CD4-positive, alpha-beta T cell treated with Interleukin-6 at 100 ng/mL for 8 hours (primary cell): ENCODE measurements at regions not wholly inside any gene's neighbourhood (a gene's known extent, or its start where the extent isn't known, plus 50 kb on each side); places are given as distances from the start of the nearest gene placed in this dataset.
"Not testable (repeated sequence)": the region's sequence is repeated elsewhere in the genome, so short reads cannot be mapped to it uniquely, and the experiment has no call there.

Source experiments
- DNase-seq: peaks from one replicate; pipeline ENCODE4 v3.0.0-alpha.2; 2020; ENCODE audit warnings: mixed read lengths, low spot score

DNA sequence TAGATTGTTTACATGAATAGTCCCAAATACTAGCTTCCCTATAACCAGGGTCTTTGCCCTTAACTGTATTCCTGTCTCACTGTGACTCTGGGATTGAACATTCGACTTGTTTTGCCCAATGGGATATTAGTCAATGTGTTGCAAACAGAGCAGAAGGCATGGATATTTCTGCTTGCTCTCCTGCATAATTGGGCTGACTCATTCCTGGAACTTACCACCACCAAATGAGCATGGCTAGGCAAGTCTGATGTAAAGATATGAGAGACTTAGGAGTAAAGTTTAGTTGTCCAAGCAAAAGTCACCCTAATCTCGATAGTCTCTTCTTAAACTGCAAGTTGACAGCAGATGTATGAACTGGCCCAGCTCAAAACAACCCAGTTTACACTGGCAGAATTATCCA, 273.5 kb upstream of the CCNG1 start:
- DNase-seq = no peak

DNA sequence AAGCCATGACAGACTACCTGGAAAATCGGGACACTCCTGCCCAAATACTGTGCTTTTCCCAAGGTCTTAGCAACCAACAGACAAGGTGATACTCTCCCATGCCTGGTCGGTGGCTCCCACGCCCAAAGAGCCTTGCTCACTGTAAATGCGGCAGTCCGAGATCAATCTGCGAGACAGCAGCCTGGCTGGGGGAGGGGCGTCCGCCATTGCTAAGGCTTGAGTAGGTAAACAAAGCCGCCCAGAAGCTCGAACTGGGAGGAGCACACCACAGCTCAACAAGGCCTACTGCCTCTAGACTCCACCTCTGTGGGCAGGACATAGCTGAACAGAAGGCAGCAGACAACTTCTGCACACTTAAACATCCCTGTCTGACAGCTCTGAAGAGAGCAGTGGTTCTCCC, 272.1 kb upstream of the CCNG1 start:
- DNase-seq = no peak

DNA sequence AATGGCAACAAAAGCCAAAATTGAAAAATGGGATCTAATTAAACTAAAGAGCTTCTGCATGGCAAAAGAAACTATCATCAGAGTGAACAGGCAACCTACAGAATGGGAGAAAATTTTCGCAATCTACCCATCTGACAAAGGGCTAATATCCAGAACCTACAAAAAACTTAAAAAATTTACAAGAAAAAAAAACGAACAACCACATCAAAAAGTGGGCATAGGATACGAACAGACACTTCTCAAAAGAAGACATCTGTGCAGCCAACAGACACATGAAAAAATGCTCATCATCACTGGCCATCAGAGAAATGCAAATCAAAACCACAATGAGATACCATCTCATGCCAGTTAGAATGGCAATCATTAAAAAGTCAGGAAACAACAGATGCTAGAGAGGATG, 267.2 kb upstream of the CCNG1 start:
- DNase-seq = not testable (repeated sequence)

DNA sequence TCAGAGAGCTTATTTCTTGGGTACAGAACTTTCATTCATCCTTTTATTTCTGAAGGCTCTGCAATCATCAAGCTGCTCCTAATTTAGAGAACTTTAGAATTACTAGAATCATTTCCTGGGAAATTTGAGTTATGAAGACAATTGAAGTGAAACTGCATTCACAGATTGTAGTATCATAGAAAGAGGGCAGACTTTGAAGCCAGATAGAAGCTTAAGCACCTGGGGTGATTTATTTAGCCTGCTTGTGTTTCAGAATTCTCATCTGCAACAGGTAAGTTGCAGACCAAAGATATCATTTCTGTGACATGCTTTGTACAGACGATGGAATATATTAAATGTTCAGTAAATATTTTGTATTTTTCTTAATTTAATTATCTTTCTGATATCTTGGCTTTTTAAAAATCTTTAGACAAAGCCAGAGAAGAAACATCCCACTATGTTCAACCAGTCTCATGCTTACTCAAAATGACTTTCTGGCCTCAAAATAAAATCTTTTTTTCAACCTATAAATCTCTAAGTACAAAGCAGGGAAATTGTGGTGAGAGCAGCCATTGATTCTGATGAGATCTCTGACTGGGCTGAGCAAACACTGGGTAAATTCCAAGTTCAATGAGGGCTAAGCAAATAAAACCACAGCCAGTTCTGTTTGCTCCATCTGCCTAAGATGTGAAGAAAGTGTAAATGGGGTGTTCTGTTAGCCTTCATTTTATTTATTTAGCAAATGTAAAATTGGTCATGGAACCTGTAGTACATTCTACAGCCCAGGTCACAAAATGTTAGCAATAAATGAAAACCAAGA, 264.7 kb upstream of the CCNG1 start:
- DNase-seq = no peak

DNA sequence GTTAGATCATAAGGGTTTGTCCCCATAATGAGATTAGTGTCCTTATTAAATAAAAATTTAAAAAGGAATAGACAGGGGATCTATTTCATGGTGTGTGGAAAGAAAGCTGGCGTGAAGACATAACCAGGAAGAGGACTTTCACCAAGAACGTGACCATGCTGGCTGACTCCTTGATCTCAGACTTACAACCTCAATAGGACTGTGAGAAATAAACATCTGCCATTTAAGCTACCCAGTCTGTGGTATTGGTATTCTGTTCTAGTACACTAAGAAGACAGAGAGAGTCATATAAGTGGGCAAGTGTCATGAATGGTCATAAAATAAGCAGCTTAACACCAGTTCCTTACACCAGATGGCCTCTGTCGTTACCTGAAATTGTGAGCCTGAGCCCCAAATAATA, 259.4 kb upstream of the CCNG1 start:
- no peak for DNase-seq

DNA sequence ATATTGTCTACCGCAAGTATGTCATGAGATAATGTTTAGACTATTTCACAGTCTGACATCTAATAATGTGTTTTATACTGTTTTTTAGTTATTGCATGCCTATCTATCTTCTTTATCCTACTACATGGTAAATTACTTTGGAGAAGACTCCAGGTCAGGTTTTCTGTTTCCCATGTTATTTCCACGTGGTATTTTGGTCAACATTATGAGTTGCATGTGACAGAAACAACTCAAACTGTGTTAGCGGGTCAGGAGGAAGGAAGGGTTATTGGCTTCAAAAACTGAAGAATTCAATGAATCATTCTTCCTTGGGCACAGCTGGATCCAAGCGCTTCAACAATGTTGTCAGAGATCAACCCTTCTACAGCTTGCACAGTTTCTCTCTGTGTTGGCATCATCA, 252.1 kb upstream of the CCNG1 start:
- DNase-seq = no peak

DNA sequence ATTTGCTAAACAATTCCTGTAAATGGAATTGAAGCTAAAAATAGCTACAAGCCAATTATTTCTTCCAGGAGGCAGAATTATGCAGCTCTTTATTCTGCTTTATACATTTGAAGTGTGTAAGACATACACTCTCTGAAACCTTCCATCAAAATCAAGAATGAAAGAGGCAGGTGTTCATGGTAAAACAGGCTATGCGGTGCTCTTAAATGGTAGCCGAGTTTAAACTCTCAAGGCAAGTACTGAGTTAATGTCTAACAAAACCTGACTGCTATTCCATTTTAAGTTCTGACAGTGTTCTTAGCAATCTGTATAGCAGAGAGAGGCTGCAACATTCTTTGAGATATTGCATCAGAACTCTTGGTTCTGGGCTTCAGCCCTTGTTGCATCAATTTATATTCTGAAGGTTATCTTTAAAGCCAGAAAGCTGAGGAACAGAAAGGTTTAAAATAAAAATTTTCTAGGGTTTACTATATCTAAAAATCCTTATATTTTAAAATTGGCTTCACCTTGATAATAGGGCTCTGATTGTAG, 248.3 kb upstream of the CCNG1 start:
- DNase-seq = no peak

DNA sequence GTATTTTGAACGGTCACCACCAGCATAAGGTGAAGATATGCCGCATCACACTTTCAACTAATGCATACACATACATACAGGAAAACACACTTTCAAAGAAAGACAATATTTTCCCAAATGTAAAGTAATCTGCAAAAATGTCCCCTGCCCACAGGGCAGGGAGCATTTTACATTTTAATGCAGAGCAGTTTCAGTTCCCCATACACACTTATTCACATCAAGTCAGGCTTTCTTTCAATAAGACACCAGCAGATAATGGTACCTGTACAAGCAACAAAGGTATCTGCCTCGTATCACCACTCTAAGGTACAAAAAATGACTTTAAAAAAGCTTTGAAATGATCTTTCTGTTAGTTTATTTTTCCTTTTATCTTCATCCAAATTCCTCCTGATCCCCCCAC, 247.1 kb upstream of the CCNG1 start:
- no peak for DNase-seq

DNA sequence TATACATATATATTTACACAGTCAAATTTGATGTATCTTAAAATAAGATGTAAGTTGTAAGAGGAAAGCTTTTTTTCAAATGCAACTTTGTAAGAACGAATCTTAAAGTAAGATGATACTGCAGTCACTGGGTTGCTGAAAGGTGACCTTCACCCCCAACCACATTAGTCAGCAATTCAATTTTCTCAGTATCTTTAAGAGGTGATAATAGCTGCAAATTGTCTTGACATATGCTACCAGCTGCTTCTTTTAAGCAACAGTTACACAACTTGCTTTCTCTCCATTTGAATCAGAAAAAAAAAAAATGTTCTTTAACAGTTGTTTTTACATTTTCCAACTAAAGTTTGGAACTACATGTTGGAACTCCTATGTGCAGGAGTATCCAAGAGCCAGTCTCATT, 246.6 kb upstream of the CCNG1 start:
- DNase-seq = no peak

DNA sequence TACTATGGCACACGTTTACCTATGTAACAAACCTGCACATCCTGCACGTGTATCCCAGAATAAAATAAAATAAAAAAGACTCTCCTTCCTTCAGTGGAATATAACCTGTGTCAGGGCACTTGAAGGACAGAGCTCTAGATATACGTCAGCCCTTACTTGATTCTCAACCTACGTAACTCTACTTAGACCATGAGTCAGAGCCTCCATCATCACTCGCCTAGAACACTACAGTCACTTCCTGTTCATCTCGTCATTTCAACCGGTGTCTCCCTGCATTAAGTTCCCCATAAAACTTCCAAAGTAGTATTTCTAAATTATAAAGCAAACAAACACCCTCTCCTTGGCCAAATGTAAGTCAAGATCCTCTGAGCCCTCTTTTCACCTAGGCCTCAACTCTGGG, 243.5 kb upstream of the CCNG1 start:
- DNase-seq = no peak

DNA sequence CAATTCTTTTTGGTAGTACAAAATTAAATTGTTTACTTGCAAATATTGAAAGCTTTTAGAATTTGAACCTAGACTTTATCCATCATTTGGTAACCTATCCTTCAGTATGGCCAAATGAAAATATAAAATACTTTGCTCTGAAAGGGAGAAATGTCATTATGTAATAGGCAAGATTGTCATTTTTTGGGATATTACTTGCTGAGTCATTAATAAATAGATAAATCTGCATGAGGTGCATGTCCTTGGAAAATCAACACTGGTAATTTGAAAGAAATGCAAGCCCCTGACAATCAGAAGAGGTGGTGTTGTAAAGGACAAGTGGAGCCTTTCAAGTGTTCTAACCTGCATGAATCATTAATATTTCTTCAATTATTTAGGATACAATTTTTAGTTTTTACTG, 231.8 kb upstream of the CCNG1 start:
- no peak for DNase-seq

DNA sequence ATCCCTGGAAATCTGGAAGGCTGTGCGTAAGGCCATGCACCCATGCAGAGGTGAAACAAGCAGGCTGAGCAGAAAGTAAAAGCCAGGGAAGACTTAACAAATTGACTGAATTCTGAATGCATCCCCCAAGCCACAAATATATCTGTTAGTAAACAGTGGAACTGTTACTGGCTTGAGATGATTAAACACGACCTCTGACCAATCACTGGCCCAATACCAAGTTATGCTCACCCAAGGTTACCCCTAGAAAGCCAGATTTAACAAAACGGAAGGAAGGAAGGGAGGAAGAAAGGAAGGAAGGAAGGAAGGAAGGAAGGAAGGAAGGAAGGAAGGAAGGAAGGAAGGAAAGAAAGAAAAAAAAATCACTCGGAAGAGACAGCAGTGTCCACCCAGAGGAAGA, 215.8 kb upstream of the CCNG1 start:
- no peak for DNase-seq

DNA sequence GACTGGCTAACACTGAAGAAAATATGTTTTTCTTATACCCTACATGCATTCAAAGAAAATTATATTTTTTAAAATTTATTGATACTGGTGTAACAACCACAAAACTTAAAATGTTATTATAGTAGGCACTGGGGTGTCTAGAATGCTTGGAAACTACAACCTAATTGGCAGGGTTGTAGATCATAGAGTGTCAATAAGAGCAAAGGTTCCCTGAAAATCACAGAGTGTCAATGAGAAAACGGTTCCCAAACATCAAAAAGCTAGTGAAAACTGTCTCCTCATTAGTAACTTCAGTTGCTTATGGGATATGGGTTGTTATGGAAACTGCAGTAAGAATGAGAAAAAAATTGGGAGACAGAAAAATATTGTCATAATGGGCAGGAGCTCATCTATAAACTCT, 214.4 kb upstream of the CCNG1 start:
- DNase-seq = no peak

DNA sequence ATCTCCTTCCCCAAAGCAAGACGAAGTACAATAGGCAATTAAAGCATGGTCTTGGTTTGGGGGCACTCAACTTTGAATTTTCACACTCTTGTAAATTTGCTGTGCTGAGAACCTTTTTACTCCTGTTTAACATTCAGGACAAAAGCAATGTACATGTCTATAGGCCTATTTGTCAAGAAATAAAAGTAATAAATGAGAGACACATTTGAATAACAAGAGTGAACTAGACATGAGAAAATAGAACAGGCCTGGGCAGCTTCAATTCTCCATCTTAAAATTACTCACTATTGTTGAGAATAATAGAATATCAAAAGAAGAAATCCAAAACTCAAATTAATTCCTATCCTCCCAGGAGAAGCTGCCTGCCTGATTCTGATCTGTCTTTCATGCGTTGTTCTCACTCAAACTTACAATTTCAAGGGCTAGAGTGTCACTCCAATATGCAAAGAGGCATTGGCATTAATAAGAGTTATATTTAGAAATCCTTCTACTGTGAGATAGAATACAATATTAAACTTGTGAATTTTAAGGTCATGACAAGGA, 192.9 kb upstream of the CCNG1 start:
- DNase-seq = no peak

DNA sequence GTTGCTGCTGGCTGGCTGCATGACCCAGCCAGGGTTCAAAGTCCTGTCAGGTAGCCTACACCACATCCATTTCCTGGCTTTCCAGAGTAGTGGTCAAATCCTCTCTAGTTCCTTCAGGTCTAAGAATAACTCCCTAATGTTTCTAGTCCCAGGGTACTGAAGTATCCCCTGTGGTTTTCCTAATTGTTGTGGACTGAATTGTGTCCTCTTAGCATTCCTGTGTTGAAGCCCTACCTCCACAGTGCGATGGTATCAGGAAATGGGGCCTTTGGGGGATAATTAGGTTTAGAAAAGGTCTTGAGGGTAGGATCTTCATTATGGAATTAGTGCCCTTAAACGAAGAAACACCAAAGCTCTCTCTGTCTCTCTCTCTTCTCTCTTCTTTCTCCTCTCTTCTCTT, 191.8 kb upstream of the CCNG1 start:
- no peak for DNase-seq

DNA sequence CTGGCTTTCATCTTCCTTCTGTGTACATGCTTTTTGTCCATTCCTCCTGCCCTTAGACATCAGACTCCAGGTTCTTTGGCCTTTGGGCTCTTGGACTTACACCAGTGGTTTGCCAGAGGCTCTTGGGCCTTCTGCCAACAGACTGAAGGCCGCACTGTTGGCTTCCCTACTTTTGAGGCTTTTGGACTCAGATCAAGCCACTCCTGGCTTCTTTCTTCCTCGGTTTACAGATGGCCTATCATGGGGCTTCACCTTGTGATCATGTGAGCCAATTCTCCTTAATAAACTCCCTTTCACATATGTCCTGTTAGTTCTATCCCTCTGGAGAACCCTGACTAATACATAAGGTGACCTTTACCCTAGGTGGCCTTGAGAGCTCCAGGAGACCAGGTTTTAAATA, 189.1 kb upstream of the CCNG1 start:
- no peak for DNase-seq

DNA sequence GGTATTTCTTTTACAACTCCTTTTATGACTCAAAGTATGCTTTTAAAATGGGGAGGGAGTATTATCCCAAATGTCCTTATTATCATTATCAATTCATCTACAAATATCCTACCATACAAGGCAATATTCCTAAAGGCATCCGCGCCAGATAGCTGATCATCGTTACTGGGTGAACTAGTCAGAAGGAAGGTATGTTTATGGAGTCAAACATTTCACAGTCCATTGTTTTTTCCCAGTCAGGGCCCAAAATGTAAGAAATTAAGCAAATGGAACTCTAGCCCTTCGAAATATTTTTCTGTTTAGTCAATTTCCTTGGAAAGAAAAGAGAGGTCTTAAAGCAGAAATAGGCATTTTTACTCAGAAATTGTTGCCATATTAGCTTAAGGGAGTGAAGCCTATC, 188.5 kb upstream of the CCNG1 start:
- no peak for DNase-seq

DNA sequence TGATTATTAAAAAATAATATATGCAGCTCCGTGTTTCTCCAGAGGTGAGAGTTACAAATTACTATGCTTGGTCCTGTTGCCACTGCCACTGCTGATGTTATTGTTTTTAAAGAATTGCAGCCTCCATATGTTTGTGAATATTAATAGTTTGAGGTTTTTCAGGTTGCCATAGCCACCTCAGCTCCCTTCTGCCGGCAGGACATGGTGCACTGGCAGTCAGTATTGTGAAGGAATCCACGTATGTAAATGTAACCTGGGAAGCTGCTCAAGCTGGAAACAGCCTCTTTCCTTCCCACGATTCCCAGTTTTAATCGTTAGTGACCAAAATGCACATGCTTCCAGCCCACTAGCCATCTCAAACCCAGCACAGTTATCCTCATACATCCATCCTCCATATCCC, 184.4 kb upstream of the CCNG1 start:
- no peak for DNase-seq

DNA sequence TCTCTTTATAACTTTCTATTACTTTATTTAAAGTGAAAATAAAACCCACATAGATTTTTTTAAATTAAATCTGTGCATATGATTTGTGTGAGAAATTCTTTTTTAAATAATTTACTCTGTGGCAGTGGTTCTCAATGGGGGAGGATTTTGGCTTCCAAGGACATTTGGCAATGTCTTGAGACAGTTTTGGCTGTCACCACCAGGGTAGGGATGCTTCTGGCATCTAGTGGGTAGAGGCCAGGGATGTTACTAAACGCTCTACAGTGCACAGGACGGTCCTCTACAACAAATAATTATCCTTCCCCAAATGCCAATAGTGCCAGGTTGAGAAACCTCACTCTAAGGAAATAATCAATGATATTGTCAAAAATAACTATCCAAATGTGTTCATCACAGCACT, 177.9 kb upstream of the CCNG1 start:
- no peak for DNase-seq

DNA sequence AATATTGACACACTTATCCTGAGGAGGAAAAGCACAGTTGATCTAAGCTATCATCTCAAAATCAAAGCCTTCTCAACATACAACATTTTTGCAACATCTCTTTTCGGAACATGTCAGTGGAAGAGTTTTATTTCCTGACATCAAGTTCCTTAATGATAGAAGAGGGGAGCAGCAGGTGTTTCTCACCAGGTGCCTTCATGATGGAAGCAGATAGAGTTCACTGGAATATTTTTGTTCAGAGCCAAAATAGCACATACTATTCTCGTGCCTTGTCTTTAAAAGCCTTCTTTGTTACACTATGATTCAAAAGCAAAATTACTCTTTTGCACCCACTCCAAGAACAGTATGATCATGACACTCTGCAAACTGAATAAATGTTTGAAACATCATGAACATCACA, 176.9 kb upstream of the CCNG1 start:
- no peak for DNase-seq

DNA sequence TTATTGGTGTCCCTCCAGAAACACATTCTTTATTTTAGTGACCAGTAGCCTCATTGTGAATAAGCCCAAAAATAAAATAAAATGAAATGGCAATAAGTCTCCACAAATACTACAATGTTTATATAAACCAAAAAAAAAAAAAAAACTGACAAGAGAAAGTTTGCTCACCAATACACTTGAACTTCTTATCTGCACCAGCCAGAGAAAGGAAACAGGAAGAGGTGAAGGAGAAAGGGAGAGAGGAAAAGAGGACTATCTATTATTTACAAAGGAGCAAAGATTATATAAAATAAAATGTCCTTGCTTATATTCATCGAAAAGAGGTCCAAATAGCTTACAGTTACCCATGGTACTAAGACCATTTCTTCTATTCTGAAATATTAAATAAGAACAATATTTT, 176.4 kb upstream of the CCNG1 start:
- no peak for DNase-seq

DNA sequence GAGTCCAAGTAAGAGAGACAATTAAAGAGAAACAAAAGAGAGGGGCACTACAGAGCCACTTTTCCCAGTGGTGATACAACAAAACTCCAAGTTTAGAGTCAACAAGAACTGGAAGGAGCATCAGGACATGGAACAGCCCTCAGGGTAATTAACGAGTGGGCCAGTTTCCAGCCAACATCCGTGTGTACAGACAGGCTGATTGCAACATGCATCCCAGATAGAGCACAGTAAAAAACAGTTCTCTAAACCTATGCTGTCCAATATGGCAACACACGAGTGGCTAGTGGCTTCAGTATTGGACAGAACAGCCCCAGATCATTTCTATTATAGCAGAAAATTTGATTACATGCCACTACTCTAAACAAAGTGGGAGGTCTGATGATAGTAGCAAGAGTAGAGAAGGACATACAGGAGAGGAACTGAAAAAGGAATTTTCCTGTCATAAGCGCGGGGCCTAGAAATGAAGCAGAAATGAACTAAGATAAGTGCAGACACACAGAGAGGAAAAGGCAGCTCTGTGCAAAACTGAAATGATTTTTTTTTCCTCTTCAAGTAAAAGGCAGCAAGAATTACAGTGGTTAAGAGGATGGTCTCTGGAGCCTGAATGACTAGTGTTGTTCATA, 175.6 kb upstream of the CCNG1 start:
- no peak for DNase-seq

DNA sequence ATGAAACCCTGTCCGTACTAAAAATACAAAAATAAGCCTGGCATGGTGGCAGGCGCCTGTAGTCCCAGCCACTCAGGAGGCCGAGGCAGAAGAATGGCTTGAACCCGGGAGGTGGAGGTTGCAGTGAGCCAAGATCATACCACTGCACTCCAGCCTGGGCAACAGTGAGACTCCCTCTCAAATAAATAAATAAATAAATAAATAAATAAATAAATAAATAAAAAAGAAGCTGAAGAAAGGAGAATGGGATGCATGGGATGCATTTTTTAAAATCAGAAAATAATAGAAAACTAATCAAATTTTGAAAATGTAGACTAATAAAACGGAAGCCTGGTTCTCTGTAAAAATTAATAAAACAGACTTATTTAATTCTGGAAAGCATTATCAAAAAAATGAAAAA, 171.1 kb upstream of the CCNG1 start:
- DNase-seq = not testable (repeated sequence)

DNA sequence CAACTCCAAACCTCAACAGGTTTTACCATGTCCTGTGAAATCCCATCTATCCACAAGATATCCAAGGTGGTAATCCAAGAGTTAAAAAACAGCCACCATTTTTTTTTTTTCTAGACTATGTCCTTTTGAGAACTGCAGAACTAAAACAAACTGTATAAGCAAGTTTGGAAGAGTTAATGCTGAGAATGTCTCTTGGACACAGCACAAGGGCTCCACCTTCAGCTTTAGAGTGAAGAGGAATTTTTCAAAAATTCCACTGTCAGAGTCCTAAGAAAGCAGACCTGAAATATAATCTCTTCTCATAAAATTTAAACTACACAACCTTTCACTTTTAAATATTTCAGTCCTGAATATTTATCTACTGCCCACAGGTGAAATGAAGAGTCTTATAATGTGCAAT, 167.8 kb upstream of the CCNG1 start:
- no peak for DNase-seq
